Peyer's patch (tissue), 4 donors: ENCODE measurements at regions not wholly inside any gene's neighbourhood (a gene's known extent, or its start where the extent isn't known, plus 50 kb on each side); places are given as distances from the start of the nearest gene placed in this dataset.

Source experiments
- CTCF ChIP-seq, 6 experiments: fragments of 450-650 bp in 4 of 6; fragments of 200-600 bp in 2 of 6; sonication (generic) in 1 of 6; IDR thresholded peaks; one replicate each; pipeline ENCODE4 v1.5.1; 2017 to 2019; ENCODE audit warnings: antibody characterized with exemption in 6 of 6, mild to moderate bottlenecking in 3 of 6, moderate library complexity in 1 of 6
- POLR2A ChIP-seq, 2 donors: fragments of 450-650 bp; IDR thresholded peaks; one replicate each; pipeline ENCODE4 v1.5.1; 2017; ENCODE audit warnings: antibody characterized with exemption in 2 of 2, mild to moderate bottlenecking in 2 of 2, moderate library complexity in 2 of 2

GRCh38 chr7:12865593-12865992 lies 178.2 kb downstream of the ARL4A start:
- TF ChIP-seq CTCF (IDR thresholded peaks at IDR 0.05): no peak
- TF ChIP-seq POLR2A (IDR thresholded peaks at IDR 0.05): no peak
